Activated CD4-positive, alpha-beta T cell treated with anti-CD3 and anti-CD28 coated beads, Interleukin-2, amount 50 U/mL, for 48 hours (primary cell): ENCODE measurements at regions not wholly inside any gene's neighbourhood (a gene's known extent, or its start where the extent isn't known, plus 50 kb on each side); places are given as distances from the start of the nearest gene placed in this dataset.
"Not testable (repeated sequence)": the region's sequence is repeated elsewhere in the genome, so short reads cannot be mapped to it uniquely, and the experiment has no call there.

Experiments
- DNase-seq, 2 experiments: peaks; one replicate each; pipeline ENCODE4 v3.0.0-alpha.2; 2020

DNA sequence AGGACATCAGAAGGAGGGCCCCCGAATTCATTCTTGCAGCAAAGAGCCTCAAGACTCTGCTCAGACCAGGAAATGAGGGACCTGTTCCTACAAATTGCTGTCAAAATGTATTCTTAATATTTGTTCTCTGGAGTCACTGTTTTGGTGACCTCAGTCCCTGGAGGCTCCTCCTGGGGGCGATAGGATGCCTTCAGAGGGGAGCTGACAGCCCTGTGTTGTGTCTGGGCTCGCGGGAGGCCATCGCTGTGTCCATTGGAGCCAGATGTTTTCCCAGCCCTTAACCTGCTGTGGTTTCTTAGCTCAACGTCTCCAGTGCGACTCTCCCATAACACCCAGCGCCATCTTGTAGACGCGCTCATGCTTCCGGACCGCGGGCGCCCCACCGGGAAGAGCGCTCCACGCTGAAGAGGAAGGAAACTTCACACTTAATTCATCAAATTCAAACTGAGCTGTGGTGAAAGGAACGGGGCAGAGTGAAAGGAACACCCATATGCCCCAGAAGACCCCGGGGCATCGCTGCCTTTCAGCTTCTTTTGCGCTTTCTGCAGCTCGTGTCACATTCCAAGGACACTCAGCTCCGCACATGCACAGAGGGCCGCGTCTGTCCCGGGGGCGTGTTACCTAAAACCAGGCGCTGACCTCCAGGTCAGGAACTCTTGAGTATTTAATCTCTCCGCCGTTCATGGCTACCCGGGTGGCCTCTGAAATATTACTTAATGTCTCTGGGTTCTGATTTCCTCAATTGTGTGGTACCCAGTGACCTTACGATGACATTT is 112.3 kb upstream of the GDNF start:
- no peak for DNase-seq

DNA sequence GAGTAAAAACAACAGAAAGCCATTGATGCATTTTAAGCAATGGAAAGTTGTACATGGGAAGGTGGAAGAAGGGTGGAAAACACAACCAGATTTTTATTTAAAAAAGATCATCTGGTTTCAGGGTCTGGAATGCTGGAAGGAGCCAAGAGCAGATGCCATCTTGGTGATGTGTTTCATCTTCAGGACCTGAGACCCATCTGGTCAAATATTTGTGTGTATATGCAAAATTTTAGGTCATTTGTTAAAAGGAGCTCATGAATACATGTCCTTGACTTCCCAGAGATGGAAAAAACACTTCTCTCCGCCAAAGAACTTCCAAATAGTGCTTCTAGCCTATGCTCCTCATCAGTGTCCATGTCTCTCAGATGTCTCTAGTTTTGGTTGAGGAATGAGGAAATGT is 110.6 kb upstream of the GDNF start:
- no peak for DNase-seq

DNA sequence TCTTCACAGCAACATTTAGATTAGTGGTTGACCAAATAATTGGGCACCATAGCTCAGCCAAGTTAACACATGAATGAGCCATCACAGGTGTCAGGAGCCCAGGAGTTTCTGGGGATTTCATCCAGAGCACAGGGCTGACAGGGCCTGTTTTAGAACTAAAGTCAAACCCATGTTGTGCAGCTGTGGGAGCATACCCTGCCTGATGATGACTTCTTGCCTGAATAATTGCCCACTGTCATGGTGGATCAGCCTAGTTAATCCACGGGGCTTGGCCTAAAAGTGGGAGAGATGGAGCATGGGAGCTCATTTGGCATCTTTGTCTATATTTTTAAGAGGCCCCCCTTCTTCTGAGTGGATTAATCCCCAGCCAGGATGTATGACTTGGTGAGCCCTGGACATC is 105.6 kb upstream of the GDNF start:
- DNase-seq = no peak

DNA sequence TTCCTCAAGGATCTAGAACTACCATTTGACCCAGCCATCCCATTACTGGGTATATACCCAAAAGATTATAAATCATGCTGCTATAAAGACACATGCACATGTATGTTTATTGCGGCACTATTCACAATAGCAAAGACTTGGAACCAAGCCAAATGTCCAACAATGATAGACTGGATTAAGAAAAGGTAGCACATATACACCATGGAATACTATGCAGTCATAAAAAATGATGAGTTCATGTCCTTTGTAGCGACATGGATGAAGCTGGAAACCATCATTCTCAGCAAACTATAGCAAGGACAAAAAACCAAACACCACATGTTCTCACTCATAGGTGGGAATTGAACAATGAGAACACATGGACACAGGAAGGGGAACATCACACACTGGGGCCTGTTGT is 103.3 kb upstream of the GDNF start:
- not testable (repeated sequence) for DNase-seq

DNA sequence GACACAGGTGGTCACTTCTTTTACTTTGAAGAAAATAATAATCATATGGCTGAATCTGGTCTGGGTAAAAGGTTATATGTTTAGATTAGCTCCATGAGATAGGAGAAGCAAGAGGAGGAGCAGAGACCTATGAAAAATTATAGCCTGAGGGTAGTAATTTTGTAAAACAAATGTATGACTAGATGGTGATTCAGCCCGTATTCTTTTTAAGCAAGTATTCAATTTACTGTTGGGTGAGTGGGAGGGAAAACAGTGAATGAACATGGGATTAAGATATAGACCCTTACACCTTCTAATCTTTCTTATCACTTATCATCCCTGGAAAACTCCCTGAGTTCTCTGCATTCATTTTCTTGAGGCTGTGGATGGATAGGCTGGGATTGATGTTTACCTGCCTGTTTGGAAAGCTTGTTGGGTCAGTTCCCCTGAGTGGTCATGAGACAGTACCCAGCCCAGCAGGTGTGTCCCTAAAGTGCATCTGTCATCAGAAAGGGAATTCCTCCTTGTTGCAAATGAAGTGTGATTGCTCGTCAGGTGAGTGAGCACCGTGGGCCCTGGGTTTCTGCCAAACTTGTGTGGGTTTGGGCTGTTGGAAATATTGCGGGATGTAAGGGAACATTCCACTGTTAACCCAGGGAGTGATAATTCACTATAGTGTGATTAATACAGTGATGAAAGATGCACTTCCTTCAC is 101.2 kb upstream of the GDNF start:
- no peak for DNase-seq

DNA sequence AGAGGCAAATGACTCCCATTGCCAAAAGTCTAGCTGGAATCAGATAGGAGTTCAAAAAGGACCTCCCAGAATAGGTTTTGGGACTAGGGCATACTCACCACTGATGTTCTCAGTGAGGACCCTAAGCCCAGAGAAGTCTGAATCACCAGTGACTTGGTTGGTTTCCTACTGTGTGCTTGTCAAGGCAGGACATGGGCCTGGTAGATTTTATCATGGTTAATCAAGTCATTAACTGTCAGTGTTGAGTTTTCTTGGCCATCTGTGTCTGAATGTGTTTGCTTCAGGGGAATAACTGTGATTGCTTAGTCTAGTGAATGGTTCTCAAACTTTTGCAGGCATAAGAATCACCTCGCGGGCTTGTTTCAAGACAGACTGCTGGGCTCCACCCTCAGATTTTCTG is 99.0 kb upstream of the GDNF start:
- DNase-seq = no peak

DNA sequence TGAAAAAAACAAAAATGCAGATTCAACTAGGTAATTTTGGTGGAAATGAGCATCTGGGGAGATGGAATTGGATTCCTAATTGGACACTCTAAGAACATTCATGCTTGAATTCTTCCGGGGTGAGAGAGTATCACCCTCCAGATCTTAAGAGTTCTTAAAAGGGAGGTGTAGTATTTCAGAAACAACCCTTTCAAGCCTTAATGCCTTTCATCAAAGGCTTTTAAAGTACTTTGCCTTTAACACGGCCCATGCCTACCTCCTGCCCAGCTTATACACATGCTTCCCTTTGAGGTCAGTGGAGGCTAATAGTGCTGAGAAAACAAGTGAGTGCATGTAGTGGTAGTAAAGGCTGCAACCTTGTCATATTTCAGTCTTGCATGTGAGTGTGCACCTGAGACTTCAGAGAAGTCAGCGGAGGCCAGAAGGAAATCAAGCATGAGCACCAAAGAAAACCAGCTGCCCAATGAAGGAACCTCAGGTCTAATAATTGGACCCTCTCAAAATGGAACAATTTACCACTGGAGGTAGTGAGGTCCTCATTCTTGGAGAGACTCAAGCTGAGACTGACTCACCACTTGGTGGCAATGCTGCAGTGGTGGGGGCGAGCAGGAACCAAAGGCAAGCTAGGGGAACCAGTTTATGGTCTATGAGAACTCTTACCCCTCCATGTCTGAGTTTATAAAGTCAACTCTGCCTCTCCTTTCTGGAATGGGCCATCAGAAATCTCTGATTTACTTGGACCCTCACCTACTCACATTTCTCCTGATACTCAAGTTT is 98.4 kb upstream of the GDNF start:
- DNase-seq = no peak

DNA sequence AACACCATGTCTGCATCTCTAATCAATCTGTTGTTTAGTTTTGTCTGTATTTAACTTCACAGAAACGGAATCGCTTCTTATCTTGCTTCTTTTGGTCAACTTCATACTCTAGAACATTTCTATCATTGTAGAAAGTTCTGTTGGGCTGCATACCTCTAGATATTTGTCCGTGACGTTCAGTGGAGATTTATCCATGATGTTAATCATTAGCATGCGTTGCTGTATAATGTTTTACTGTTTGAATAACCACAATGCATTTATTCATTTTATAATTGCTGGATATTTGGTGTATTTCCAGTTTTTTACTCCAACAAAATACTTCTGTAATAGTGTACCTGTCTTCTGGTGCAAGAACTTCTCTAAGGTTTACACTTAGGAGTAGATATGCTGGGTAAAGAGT is 96.2 kb upstream of the GDNF start:
- DNase-seq = no peak

DNA sequence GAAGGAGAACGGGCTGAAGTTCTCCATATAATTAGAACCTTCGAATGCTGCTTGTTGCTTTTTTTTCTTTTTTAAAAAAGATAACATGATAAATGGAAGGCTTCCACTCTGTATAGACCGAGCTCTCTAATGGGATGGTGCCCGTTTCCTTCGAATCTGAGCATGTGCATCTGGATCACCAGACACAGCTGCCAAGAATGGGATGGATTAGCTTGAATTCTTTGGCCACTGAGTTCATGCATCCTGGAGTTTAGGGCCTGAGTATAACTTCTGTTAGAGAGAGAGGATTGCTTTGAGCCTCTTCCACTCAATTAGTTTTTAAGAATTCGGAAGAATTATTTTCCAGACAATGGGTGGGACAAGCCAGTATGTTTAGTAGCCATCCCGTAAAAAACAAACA is 93.7 kb upstream of the GDNF start:
- DNase-seq = no peak

DNA sequence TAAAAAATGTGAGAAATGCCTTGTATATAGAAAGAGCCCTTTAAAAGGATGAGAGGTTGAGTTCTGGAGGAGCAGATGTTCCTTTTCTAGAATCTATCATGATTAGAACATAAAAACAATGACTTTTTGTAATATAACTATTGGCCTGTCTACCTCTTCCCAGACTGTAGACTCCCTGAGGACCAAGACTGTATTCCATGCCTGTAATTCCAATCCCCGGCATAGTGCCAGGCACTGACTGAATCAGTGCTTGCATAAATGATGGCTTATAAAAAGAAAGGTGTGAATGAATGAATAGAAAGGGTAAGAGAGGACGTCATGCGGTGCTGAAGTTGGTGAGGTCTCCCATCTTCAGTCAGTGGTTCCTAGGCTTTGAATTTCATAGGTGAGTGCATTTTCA is 92.6 kb upstream of the GDNF start:
- no peak for DNase-seq

DNA sequence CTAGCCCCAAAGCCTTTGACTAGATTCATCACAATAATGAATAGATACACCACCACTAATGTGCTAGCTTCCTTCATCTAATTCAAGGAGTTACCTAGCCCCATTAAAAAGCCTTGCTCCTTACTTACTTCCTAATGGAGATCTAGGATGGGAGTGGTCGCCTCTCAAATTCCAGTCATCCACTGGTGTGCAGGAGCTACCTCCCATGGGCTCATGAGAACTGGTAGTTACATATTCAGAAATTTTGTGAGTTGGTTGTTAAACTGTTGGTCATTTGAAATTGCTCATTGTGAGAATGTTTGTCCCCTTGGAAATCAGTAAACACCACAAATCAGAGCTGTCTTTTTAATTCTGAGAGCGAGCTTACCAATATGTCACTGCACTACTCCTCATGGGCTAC is 91.7 kb upstream of the GDNF start:
- no peak for DNase-seq

DNA sequence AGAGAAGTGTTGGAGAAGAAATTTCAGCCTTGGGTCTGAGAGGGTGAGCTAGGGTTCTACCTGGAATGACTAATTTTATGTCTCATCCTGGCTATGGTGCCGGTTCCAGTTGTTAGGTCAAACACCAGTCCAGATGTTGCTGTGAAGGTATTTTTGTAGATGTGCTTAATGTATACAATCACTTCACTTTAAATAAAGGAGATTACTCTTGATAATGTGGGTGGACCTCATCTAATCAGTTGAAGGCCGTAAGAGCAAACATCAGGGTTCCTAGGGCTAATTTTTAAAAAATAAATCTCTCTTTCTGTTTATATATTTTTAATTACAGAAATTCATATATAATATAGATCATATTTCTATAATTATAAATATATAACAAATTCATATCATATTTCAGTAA is 90.5 kb upstream of the GDNF start:
- no peak for DNase-seq

DNA sequence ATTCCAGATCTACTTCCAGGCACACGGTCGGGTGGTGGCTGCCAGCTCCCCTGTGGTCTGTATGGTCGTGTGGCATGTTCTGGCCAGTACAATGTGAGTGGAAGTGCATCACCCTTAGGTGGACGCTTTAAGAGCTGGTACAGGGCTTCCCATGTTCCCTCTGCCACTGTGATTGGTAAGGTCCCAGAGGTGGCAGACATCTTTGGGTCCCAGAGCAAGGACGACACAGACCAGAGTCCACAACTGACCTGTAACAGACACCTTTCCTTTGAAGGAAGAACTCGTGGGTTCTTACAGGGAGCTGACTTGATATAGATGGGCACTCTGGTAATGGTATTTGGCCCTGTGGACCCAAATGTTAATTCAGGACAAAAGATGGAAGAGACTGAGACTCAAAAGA is 90.0 kb upstream of the GDNF start:
- no peak for DNase-seq

DNA sequence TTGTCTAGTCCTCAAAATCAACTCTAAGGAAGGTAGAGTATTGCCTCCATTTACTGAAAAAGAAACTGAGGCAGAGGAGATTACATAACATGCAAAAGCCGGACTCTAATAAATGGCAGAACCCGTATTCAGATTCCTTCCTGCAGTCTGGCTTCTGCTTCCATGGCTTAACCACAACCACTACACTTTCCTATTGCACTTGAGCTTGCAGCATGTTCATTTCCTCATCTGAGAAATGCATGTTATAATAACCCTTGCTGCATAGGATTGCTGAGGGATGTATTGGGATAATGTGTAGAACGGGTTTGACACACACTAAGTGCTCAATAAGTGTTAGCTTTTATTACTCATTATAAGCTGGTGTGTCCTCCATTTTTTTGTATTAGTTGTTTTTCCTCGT is 87.9 kb upstream of the GDNF start:
- DNase-seq = not testable (repeated sequence)

DNA sequence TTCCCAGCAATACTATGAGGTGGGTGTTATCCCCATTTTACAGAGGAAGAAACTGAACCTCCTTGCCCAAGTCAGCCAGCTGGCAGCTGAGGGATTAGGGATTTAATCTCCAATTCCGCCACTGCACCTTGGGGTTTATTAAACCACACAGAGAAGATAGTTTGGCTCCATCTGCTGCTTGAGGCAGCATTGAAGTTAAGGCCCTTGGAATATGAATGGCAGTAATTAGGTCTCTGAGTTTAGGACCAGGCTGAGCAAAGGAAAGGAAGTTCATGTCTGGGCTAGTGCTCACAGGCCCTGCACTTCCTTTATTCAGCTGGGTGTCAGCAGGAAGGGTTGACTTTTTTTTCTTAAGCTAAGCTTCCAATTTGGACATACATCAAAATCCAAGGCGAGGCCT is 86.9 kb upstream of the GDNF start:
- DNase-seq = no peak

DNA sequence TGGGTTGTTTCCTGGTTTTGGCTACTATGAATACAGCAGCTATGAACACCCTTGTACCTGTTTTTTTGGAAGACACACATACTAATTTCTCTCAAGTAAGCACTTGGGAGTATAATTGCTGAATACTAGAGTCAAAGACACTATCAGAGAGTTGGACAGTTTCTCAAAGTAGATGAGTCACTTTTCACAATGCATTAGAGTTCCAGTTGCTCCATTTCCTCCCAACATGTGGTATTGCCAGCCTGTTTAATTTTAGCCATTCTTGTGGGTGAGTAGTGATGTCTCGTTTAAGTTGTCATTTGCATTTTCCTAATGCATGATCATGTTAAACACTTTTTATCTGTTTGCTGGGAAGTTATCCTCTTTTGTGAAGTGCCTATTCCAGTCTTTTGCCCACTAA is 81.6 kb upstream of the GDNF start:
- no peak for DNase-seq

DNA sequence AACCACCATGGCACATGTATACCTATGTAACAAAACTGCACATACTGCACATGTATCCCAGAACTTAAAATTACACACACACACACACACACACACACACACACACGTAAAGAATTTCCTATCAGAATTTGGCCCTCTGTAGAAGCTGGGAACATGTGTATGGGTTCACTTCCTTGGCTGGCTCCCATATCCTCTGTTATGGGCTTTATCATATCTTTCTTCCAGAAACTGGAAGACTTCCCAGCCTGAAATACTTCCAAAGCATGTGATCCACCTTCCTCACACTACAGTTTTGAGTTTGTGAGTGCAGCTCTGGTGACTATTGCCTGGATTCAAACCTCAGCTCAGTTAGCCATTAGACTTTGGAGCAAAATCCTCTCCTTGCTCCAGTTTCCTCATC is 78.6 kb upstream of the GDNF start:
- no peak for DNase-seq

DNA sequence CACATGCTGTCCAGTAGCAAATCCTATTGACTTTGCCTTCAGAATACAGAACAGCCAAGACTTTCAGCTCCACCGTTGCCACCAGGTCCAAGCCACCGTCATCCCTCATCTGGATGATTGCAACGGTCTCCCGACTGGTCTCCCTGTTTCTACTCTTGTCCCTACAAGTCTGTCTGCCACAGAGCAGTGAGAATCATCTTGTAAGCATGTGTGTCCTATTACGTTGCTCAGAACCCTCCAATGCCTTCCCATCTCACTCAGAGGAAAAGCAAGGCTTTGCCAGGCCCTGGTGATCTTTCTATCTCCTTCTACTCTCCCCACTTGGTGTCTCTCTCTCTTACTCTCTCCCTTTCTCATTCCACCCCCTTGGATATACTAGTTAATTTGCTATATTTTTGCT is 76.7 kb upstream of the GDNF start:
- DNase-seq = no peak

DNA sequence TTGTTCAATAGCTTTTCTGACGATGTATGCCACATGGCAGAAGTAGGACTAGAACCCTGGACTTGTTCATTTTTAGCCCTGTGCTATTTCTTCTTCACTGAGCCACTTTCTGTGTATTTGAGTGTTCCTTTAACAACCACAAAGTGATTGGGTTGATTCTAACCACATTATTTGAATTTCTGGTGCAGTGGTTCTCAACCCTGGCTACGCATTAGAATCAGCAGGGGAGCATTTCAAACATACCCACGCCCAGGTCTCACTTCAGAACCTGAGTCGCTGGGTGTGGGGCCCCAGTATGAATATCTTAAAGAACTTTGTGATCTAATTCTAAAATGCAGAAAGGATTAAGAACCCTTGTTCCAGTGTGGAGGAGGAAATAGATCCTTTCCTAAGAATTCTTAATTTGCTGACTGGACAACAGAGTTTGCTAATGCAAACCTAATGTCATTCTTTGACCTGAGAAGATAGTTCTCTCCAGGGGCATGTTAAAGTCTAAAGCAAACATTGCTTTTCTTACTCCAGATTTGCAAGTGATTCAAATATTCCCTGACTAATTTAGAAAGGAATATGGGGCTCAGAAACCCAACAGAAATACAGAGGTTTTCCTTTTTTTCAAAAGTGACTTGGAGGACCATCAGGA is 75.4 kb upstream of the GDNF start:
- no peak for DNase-seq

DNA sequence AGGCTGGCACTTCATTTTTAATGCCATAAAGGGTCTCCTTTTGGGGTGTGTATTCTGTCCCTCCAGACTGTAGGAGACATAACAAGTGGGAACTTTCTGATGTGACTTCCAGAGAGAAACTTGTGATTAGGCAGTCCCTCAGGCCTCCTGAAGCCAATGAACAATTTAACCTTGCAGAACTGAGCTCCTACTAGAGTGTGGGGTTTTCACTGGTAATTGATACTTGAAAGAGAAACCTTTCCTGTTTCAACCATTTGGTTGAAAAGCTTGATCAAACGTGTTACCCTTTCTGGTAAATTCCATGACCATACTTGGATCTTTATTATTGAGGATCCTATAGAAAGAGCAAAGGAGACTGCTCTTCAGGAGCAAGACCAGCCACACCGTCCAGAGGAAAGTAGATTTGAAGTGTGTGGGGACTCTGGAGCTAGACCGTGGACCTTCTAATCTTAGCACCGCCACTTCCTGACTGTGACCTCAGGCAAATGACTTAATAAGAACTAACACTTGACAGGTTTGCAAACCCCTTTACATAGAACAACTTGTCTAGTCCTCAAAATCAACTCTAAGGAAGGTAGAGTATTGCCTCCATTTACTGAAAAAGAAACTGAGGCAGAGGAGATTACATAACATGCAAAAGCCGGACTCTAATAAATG is 69.9 kb upstream of the GDNF start:
- not testable (repeated sequence) for DNase-seq

DNA sequence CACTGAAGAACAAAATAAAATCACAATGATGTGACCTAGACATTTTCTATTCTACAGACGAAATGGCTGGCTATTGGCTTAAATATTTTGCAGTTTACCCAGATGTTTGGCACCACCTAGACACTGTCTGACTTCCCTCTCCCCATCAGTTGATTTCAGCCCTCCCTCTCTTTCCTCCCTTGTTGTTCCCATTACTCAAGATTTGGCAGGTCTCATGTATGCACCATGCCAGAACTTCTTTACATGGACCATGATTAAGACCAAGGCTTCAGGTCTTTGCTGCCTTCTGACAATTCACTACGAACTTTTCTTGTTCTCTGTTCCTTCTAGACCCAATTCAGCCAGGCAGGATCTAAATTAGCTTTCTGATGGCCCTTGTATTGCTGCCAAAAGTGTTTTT is 66.6 kb upstream of the GDNF start:
- DNase-seq = no peak

DNA sequence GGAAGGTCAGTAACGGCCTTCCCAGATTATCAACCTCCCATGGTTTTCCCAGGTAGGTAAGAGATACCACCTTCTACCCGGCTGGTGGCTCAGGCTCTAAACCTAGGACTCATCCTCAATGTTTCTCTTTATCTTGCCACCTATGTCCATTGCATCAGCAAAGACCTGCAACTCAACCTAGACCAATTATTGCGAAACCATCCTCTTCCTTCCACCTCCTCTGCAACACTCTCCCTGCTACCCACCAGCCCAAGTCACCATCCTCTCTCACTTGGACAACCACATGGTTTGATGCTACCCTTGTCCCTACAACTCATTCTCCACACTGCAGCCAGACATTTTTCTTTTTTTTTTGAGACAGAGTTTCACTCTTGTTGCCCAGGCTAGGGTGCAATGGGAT is 65.4 kb upstream of the GDNF start:
- DNase-seq = no peak

DNA sequence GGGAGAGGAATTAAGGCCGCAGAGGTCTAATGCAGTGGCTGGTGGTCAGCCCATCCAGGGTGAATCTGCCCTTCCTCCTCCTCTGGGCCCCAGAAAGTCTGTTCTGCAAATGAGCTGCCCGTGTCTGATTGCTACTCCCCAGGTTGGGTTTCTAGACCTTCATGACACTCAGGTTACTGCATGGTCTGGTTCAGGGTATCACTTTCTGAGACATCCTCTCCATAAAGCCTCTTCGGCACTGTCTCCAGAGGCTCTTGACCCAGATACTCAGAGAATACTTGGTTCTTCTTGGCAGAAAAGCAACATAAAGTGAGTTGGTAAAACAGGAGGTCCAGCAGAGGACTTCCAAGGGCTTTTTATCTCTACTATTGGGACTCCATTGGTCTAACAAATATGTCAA is 62.5 kb upstream of the GDNF start:
- DNase-seq = no peak
